ENCODE measurements at regions not wholly inside any gene's neighbourhood (a gene's known extent, or its start where the extent isn't known, plus 50 kb on each side); places are given as distances from the start of the nearest gene placed in this dataset.
"Not testable (repeated sequence)": the region's sequence is repeated elsewhere in the genome, so short reads cannot be mapped to it uniquely, and the experiment has no call there.

DNA sequence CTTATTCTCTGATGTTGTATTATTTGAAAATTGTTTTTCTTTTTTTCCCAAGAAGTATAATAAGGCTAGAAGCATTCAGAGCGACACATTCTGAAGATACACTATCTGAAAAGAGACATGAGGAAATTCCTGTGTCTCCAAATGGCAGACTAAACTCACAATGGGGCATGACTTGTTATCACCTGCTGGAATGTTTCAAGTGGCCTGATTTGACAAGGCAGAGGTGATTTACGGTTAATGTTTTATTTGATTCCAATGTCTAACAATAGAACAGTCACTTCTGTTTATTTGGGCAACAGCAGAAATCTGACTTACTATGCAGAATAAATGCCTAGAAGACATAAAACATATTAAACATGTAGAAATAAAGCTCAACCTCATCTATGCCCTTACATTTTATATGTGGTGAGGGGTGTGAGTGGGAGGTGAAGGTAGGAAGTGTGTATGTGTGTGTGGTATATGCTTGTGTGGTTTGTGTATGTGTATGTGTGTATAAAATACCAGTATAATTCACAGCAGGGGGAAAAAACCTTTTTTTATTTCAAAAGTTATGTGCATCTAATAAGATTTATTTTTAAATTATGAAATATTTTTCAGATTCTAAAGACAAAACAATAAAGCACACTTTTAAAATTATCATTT, 1051.7 kb downstream of the ROBO2 start:
- Histone ChIP-seq H3K4me2 (ENCODE audit: low read depth, low read length) (no peak overlapping the region), H3K79me2 (ENCODE audit: insufficient read depth, low read length) (no peaks in the 10 kb centered on the region), H2AFZ (ENCODE audit: low read length) (no peak overlapping the region), H3K4me3 (replicated peaks in 1 of 3; ENCODE audit: insufficient read depth in 1 of 3, low read depth in 2 of 3, low read length in 3 of 3) (no peak overlapping the region), H3K27ac (ENCODE audit: extremely low read length, insufficient read depth, low read length) (no peak overlapping the region), H3K36me3 (replicated peaks in 1 of 2; ENCODE audit: control insufficient read depth in 1 of 2, insufficient read depth in 2 of 2, low read length in 2 of 2) (no peaks in the 10 kb centered on the region), H3K27me3 (ENCODE audit: control insufficient read depth in 1 of 2, insufficient read depth in 2 of 2, low read length in 2 of 2) (no peaks in the 10 kb centered on the region), H3K9ac (ENCODE audit: insufficient read depth, low read depth, low read length) (no peak overlapping the region), H3K9me3 (ENCODE audit: low read length) (no peaks in the 10 kb centered on the region), H4K20me1 (ENCODE audit: insufficient read depth, low read length) (no peaks in the 10 kb centered on the region), H3K4me1 (ENCODE audit: insufficient read depth, low read length) (no peaks in the 10 kb centered on the region)
- intact Hi-C loops (cut with micrococcal nuclease; ENCODE audit: unreplicated experiment) (no loop called here), in situ Hi-C loops (cut with HindIII; ENCODE audit: extremely low pct_ligation_motif_present, low pct_unique_long_range_greater_than_20kb) (no loop called here)
- WGBS (ENCODE audit: low lambda C conversion rate): 0% methylated on average over 2 of the region's 2 CpGs
- no peak for ATAC-seq
- no peak for DNase-seq (ENCODE audit: low spot score)
- BruUV-seq (replicated peaks): no TSS peak
- no peak for FAIRE-seq
- CTCF ChIA-PET (ENCODE audit: low intra/inter-chr PET ratio, low total read pairs): no interaction called here
- TF ChIP-seq ZNF432 (CRISPR knock-in tag; IDR thresholded peaks at IDR 0.05; ENCODE audit: borderline replicate concordance) (no peak), POGZ (CRISPR knock-in tag; IDR thresholded peaks at IDR 0.05) (no peak), ZNF235 (CRISPR knock-in tag; IDR thresholded peaks at IDR 0.05; ENCODE audit: borderline replicate concordance) (no peak)
- POLR2A ChIA-PET: no interaction called here

DNA sequence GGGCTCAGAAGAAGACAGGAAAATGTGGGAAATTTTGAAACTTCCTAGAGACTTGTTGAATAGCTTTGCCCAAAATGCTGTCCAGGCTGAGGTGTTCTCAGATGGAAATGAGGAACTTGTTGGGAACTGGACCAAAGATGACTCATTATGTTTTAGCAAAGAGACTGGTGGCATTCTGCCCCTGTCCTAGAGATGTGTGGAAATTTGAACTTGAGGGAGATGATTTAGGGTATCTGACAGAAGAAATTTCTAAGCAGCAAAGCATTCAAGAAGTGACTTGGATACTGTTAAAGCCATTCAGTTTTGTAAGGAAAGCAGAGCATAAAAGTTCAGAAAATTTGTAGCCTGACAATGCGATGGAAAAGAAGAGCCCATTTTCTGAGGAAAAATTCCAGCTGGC, 1052.7 kb downstream of the ROBO2 start:
- H3K27me3 ChIP-seq (ENCODE audit: control insufficient read depth in 1 of 2, insufficient read depth in 2 of 2, low read length in 2 of 2); H3K4me2 ChIP-seq (ENCODE audit: low read depth, low read length); H3K4me3 ChIP-seq (replicated peaks in 1 of 3; ENCODE audit: insufficient read depth in 1 of 3, low read depth in 2 of 3, low read length in 3 of 3); H3K9ac ChIP-seq (ENCODE audit: insufficient read depth, low read depth, low read length); DNase-seq (ENCODE audit: low spot score); H2AFZ ChIP-seq (ENCODE audit: low read length); H3K36me3 ChIP-seq (replicated peaks in 1 of 2; ENCODE audit: control insufficient read depth in 1 of 2, insufficient read depth in 2 of 2, low read length in 2 of 2); H3K9me3 ChIP-seq (ENCODE audit: low read length); BruUV-seq (replicated peaks); H3K4me1 ChIP-seq (ENCODE audit: insufficient read depth, low read length); intact Hi-C loops (cut with micrococcal nuclease; ENCODE audit: unreplicated experiment); in situ Hi-C loops (cut with HindIII; ENCODE audit: extremely low pct_ligation_motif_present, low pct_unique_long_range_greater_than_20kb); POLR2A ChIA-PET; H3K79me2 ChIP-seq (ENCODE audit: insufficient read depth, low read length); CTCF ChIA-PET (ENCODE audit: low intra/inter-chr PET ratio, low total read pairs); H3K27ac ChIP-seq (ENCODE audit: extremely low read length, insufficient read depth, low read length); FAIRE-seq; H4K20me1 ChIP-seq (ENCODE audit: insufficient read depth, low read length); ATAC-seq: not testable (repeated sequence)
- 0% methylated on average over 1 of the region's 1 CpG for WGBS (ENCODE audit: low lambda C conversion rate)
